Smooth muscle cell (in vitro differentiated cells): ENCODE measurements at regions not wholly inside any gene's neighbourhood (a gene's known extent, or its start where the extent isn't known, plus 50 kb on each side); places are given as distances from the start of the nearest gene placed in this dataset.

ENCODE experiments used
- DNase-seq: peaks from one replicate; lab custom pipeline; 2025; ENCODE audit not compliant: unreplicated experiment; lab: John Stamatoyannopoulos, UW
- H2AFZ ChIP-seq: fragments of 200-600 bp; sonication (generic); 2 replicates; pipeline ENCODE4 v1.6.0; 2016; ENCODE audit warnings: antibody characterized with exemption, low read depth, mild to moderate bottlenecking
- H3F3A ChIP-seq: fragments of 200-600 bp; sonication (generic); 2 replicates; pipeline ENCODE4 v1.6.0; 2017; ENCODE audit warnings: antibody characterized with exemption, low read depth
- H3K27ac ChIP-seq: fragments of 200-600 bp; sonication (generic); 2 replicates; pipeline ENCODE4 v1.5.1; 2016; ENCODE audit warnings: low read depth, mild to moderate bottlenecking
- H3K27me3 ChIP-seq: fragments of 200-600 bp; sonication (generic); 2 replicates; pipeline ENCODE4 v1.6.1; 2016; ENCODE audit warnings: low read depth, mild to moderate bottlenecking
- H3K36me3 ChIP-seq: fragments of 200-600 bp; sonication (generic); 2 replicates; pipeline ENCODE4 v1.5.1; 2016; ENCODE audit warnings: low read depth
- H3K4me1 ChIP-seq: fragments of 200-600 bp; sonication (generic); 2 replicates; pipeline ENCODE4 v1.5.1; 2016; ENCODE audit warnings: low read depth
- H3K4me2 ChIP-seq: fragments of 200-600 bp; sonication (generic); 2 replicates; pipeline ENCODE4 v1.6.0; 2016; ENCODE audit warnings: mild to moderate bottlenecking
- H3K4me3 ChIP-seq: fragments of 200-600 bp; sonication (generic); 2 replicates; pipeline ENCODE4 v1.5.1; 2016; ENCODE audit warnings: mild to moderate bottlenecking
- H3K79me2 ChIP-seq: fragments of 200-600 bp; sonication (generic); 2 replicates; pipeline ENCODE4 v1.6.0; 2016; ENCODE audit warnings: low read depth, mild to moderate bottlenecking
- H3K9ac ChIP-seq: fragments of 200-600 bp; sonication (generic); 2 replicates; pipeline ENCODE4 v1.6.0; 2016; ENCODE audit warnings: low read depth
- H3K9me3 ChIP-seq: fragments of 200-600 bp; sonication (generic); replicated peaks from 2 replicates; pipeline ENCODE4 v1.5.1; 2016; ENCODE audit warnings: low read depth
- H4K20me1 ChIP-seq: fragments of 200-600 bp; sonication (generic); 2 replicates; pipeline ENCODE4 v1.6.0; 2016; ENCODE audit warnings: low read depth
- WGBS: methylation state at CpG from one replicate; pipeline ENCODE4 v1.1.7; 2016; ENCODE audit warnings: low lambda C conversion rate; 5-methylcytosine and 5-hydroxymethylcytosine counted together
- TF ChIP-seq, protein P1 (sequence below): fragments of 200-600 bp; sonication (generic); IDR thresholded peaks from 2 replicates; pipeline ENCODE4 v1.5.1; 2017; ENCODE audit warnings: borderline replicate concordance, mild to moderate bottlenecking, antibody characterized with exemption; ENCODE audit not compliant: insufficient read depth, poor library complexity, severe bottlenecking

DNA sequence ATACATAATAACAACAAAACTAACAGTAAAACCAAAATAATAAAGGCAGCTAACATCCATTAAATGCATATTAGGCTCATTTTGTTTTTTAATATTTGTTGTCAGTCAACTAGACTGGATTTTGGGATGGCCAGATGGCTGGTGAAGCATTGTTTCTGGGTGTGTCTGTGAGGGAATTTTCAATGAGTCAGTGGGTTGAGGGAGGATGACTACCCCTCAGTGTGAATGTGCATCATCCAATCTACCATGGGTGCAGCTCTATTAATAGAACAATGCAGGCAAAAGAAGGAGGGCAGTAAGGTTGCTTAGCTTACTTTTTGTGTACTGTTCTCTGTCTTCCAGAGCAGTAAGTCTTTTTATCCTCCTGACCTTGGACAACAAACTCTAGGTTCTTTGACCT, 484.2 kb upstream of the HS3ST1 start:
- H3K4me2 ChIP-seq = no peak overlapping the region

DNA sequence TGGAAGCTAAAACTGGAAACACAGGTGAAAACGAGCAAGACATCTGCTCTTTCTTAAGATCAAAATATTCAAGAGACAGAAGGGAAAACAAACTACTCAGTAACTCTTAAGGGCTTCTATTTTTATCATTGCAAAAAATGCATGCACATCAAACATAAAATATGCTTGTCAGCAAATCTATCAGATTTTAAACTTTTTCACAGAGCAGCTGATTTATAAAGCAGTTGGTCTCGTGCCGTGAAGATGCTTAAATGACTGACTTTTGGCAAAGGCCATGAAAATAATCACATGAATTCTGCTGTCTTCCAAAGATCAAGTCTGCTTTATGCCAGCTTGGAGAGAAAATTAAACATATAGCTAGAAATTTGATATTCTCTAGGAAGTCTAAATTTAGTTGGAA, 482.1 kb upstream of the HS3ST1 start:
- no peaks in the 10 kb centered on the region for H3K79me2 ChIP-seq
- no peak overlapping the region for H3K27ac ChIP-seq
- H2AFZ ChIP-seq = no peak overlapping the region
- no peak overlapping the region for H3K4me3 ChIP-seq
- 95% methylated on average over 3 of the region's 3 CpGs for WGBS
- TF ChIP-seq, protein P1, sequence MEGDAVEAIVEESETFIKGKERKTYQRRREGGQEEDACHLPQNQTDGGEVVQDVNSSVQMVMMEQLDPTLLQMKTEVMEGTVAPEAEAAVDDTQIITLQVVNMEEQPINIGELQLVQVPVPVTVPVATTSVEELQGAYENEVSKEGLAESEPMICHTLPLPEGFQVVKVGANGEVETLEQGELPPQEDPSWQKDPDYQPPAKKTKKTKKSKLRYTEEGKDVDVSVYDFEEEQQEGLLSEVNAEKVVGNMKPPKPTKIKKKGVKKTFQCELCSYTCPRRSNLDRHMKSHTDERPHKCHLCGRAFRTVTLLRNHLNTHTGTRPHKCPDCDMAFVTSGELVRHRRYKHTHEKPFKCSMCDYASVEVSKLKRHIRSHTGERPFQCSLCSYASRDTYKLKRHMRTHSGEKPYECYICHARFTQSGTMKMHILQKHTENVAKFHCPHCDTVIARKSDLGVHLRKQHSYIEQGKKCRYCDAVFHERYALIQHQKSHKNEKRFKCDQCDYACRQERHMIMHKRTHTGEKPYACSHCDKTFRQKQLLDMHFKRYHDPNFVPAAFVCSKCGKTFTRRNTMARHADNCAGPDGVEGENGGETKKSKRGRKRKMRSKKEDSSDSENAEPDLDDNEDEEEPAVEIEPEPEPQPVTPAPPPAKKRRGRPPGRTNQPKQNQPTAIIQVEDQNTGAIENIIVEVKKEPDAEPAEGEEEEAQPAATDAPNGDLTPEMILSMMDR = no peak
- no peaks in the 10 kb centered on the region for H3F3A ChIP-seq
- H3K36me3 ChIP-seq = no peaks in the 10 kb centered on the region
- no peak overlapping the region for H3K9ac ChIP-seq
- H3K4me2 ChIP-seq = no peak overlapping the region
- no peaks in the 10 kb centered on the region for H4K20me1 ChIP-seq
- no peaks in the 10 kb centered on the region for H3K27me3 ChIP-seq
- H3K9me3 ChIP-seq = no peaks in the 10 kb centered on the region
- DNase-seq = no peak
- H3K4me1 ChIP-seq = peaks cover 10% of the 10 kb centered on the region

More for the DNA sequence above, 484.2 kb upstream of the HS3ST1 start:
- H2AFZ ChIP-seq = no peak overlapping the region
- H3K79me2 ChIP-seq = no peaks in the 10 kb centered on the region
- H3K9me3 ChIP-seq = no peaks in the 10 kb centered on the region
- H3K36me3 ChIP-seq = no peaks in the 10 kb centered on the region
- no peaks in the 10 kb centered on the region for H3K27me3 ChIP-seq
- H3K27ac ChIP-seq = no peak overlapping the region
- H3K4me1 ChIP-seq = peaks cover 10% of the 10 kb centered on the region
- no peak overlapping the region for H3K4me3 ChIP-seq
- no peaks in the 10 kb centered on the region for H4K20me1 ChIP-seq
- no peaks in the 10 kb centered on the region for H3F3A ChIP-seq
- DNase-seq = no peak
- TF ChIP-seq, protein P1 = no peak
- no peak overlapping the region for H3K9ac ChIP-seq

DNA sequence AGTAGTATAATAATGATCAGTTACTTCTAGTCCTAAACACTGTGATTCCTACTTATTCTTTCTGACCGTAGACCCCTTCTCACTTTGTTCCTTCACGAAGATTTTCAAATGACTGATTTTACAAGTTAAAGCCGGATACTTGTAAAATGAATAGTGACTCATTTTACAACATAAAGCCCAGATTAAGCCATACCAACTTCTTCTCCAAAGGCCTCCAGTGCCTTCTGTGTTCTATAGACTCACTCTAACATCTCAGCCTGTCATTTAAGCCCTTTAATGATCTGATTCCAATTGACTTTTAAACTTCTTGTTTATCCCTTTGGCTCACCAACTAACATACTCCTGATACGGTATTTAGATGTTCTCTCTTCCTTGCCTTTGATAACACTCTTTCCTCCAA, 480.0 kb upstream of the HS3ST1 start:
- H3K4me2 ChIP-seq = no peak overlapping the region
- no peaks in the 10 kb centered on the region for H3K36me3 ChIP-seq
- no peaks in the 10 kb centered on the region for H3K9me3 ChIP-seq
- DNase-seq = no peak
- H2AFZ ChIP-seq = no peak overlapping the region
- H3K4me1 ChIP-seq = no peaks in the 10 kb centered on the region
- no peaks in the 10 kb centered on the region for H3K27me3 ChIP-seq
- no peaks in the 10 kb centered on the region for H3K79me2 ChIP-seq
- no peak overlapping the region for H3K9ac ChIP-seq
- no peak overlapping the region for H3K4me3 ChIP-seq
- H3F3A ChIP-seq = no peaks in the 10 kb centered on the region
- TF ChIP-seq, protein P1 = no peak
- no peak overlapping the region for H3K27ac ChIP-seq
- no peaks in the 10 kb centered on the region for H4K20me1 ChIP-seq
- WGBS = 16% methylated on average over 4 of the region's 4 CpGs

DNA sequence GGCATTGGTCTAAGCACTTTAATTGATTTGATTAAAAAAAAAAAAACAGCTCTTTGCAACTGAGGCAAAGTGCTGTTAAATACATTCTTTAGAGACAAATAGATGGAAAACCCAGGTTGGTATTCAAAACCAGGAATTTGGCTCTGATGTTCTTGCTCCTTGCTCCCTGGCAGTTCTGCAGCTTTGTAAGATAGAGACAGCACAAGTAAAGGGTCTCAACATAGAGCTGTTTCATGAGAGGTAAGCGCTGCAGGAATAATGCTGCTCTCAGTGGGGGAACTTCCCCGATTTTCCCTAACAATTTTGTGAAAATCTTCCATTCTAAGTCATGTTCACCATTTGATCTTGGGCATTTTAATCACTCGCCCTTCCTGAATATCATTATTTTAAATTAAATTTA, 479.5 kb upstream of the HS3ST1 start:
- TF ChIP-seq, protein P1 = no peak

More for the DNA sequence above, 479.5 kb upstream of the HS3ST1 start:
- H3K9ac ChIP-seq = no peak overlapping the region
- H3K4me3 ChIP-seq = no peak overlapping the region
- H3K9me3 ChIP-seq = no peaks in the 10 kb centered on the region
- 66% methylated on average over 3 of the region's 3 CpGs for WGBS
- no peaks in the 10 kb centered on the region for H3K4me1 ChIP-seq
- no peaks in the 10 kb centered on the region for H3K27me3 ChIP-seq
- H4K20me1 ChIP-seq = no peaks in the 10 kb centered on the region
- no peak overlapping the region for H2AFZ ChIP-seq
- no peaks in the 10 kb centered on the region for H3K79me2 ChIP-seq
- H3K27ac ChIP-seq = no peak overlapping the region
- DNase-seq = no peak
- no peaks in the 10 kb centered on the region for H3F3A ChIP-seq
- no peaks in the 10 kb centered on the region for H3K36me3 ChIP-seq
- no peak overlapping the region for H3K4me2 ChIP-seq
